Ascending aorta (tissue), 2 donors: ENCODE measurements at regions not wholly inside any gene's neighbourhood (a gene's known extent, or its start where the extent isn't known, plus 50 kb on each side); places are given as distances from the start of the nearest gene placed in this dataset.

ENCODE experiments used
- DNase-seq, 2 donors: peaks; one replicate each; pipeline ENCODE4 v3.0.0-alpha.2; 2019; ENCODE audit warnings: low spot score in 2 of 2
- H3K27ac ChIP-seq, 2 donors: fragments of 200-600 bp; sonication (generic); one replicate each; pipeline ENCODE4 v1.5.1; 2016 to 2017; ENCODE audit warnings: mild to moderate bottlenecking in 1 of 2
- H3K27me3 ChIP-seq: fragments of 200-600 bp; sonication (generic); one replicate; pipeline ENCODE4 v1.5.1; 2017
- H3K36me3 ChIP-seq, 2 donors: fragments of 200-600 bp; sonication (generic); one replicate each; pipeline ENCODE4 v1.5.1; 2016
- H3K4me1 ChIP-seq, 2 donors: fragments of 200-600 bp; sonication (generic); one replicate each; pipeline ENCODE4 v1.5.1; 2016 to 2017; ENCODE audit warnings: mild to moderate bottlenecking in 1 of 2
- H3K4me3 ChIP-seq, 2 donors: fragments of 200-600 bp; sonication (generic); one replicate each; pipeline ENCODE4 v1.5.1; 2016 to 2017; ENCODE audit warnings: mild to moderate bottlenecking in 1 of 2
- H3K9me3 ChIP-seq, 2 donors: fragments of 200-600 bp; sonication (generic); one replicate each; pipeline ENCODE4 v1.5.1; 2016
- intact Hi-C: fragments of 100-400 bp; cut with DNase I; formaldehyde crosslinking; loops from one replicate; pipeline ENCODE4 v1.15.1; 2023
- TF ChIP-seq, protein P1 (sequence below), 3 experiments: fragments of 200-600 bp in 2 of 3; fragments of 450-650 bp in 1 of 3; sonication (generic) in 2 of 3; IDR thresholded peaks; one replicate each; pipeline ENCODE4 v1.5.1; 2016 to 2019; ENCODE audit warnings: antibody characterized with exemption in 3 of 3, mild to moderate bottlenecking in 1 of 3, moderate library complexity in 1 of 3

DNA sequence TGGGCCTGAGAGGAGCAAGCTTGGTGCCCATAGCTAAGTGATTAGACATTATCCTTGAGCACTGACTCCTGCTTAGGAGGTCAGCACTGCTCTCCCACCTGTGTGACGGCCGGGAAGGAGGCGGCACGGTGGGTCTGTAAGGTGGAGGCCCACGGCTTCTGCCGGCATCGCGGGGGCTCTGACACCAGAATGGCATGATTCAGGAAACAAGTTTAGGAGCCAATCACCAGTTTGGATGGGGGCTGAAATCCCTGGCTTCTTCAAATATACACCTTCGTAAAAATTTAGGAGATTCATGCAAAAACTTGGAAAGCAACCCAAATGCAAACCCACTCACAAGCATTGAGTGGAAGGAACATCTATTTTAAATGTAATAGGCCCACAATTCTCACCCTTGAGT, 307.3 kb upstream of the TSHZ3 start:
- TF ChIP-seq, protein P1, sequence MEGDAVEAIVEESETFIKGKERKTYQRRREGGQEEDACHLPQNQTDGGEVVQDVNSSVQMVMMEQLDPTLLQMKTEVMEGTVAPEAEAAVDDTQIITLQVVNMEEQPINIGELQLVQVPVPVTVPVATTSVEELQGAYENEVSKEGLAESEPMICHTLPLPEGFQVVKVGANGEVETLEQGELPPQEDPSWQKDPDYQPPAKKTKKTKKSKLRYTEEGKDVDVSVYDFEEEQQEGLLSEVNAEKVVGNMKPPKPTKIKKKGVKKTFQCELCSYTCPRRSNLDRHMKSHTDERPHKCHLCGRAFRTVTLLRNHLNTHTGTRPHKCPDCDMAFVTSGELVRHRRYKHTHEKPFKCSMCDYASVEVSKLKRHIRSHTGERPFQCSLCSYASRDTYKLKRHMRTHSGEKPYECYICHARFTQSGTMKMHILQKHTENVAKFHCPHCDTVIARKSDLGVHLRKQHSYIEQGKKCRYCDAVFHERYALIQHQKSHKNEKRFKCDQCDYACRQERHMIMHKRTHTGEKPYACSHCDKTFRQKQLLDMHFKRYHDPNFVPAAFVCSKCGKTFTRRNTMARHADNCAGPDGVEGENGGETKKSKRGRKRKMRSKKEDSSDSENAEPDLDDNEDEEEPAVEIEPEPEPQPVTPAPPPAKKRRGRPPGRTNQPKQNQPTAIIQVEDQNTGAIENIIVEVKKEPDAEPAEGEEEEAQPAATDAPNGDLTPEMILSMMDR (IDR thresholded peaks at IDR 0.05): no peak
- intact Hi-C loops: no loop called here
- DNase-seq: no peak
- no peaks in the 10 kb centered on the region for H3K36me3 ChIP-seq
- H3K27me3 ChIP-seq: no peaks in the 10 kb centered on the region
- H3K27ac ChIP-seq: no peak overlapping the region
- H3K4me1 ChIP-seq: no peaks in the 10 kb centered on the region
- H3K4me3 ChIP-seq: no peak overlapping the region
- H3K9me3 ChIP-seq: no peaks in the 10 kb centered on the region

DNA sequence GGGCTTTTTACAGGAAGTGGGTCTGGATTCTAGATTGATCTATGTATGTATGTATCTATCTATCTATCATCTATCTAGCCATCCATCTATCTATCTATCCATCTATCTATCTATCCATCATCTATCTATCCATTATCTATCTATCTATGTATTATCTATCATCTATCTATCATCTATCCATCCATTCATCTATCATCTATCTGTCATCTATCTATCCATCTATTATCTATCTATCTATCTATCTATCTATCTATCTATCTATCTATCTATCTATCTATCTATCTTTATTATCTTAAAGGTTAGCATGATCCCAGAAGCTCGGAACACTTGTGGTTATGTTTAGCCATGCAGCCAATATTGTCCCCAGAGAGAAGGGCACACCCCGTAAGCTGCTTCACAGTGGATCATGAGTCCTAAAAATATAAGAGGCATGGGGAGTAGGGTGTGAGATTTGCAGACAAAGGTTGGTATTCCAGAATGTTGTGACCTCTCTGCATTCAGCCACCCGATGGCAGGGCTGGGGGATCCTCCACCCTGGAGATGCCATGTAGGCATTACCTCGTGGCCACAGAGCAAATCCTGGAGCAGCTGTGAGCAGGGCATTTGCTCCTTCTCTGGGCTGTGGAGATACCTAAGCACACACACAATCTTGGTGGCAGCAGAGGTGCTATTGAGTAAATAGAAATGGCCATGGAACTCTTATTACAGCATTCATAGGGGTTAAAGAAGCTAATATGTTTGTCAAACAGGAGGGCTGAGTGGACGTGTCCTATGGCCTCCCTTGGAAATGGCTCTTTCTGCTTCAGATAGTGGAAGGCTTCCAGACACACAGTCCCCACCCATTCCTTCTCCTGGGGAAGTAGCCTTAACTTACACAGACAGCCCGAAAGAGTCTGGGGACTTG, 310.0 kb upstream of the TSHZ3 start:
- H3K36me3 ChIP-seq: no peaks in the 10 kb centered on the region
- intact Hi-C loops: no loop called here
- no peaks in the 10 kb centered on the region for H3K9me3 ChIP-seq
- H3K4me1 ChIP-seq: no peaks in the 10 kb centered on the region
- no peak overlapping the region for H3K27ac ChIP-seq
- H3K27me3 ChIP-seq: no peaks in the 10 kb centered on the region
- TF ChIP-seq, protein P1 (IDR thresholded peaks at IDR 0.05): no peak
- no peak overlapping the region for H3K4me3 ChIP-seq
- DNase-seq: no peak

DNA sequence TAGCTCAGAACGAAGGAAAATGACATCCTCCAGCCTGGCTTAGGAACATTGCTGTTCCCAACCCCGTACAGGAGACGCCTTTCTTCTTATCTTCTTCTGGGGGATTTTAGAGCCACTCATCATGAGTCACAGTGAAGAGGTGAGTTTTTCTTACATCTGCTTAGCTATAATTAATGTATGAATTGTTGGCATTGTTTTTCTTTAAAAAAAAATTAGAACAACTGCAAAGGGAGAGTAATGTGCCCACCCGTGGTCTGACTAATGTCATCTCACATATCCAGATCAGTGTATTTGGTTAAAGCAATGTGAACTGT, 310.6 kb upstream of the TSHZ3 start:
- Histone ChIP-seq H3K4me1 (no peaks in the 10 kb centered on the region), H3K27me3 (no peaks in the 10 kb centered on the region), H3K9me3 (no peaks in the 10 kb centered on the region), H3K36me3 (no peaks in the 10 kb centered on the region), H3K4me3 (no peak overlapping the region), H3K27ac (no peak overlapping the region)
- DNase-seq: no peak
- TF ChIP-seq, protein P1 (IDR thresholded peaks at IDR 0.05): no peak
- intact Hi-C loops: no loop called here

DNA sequence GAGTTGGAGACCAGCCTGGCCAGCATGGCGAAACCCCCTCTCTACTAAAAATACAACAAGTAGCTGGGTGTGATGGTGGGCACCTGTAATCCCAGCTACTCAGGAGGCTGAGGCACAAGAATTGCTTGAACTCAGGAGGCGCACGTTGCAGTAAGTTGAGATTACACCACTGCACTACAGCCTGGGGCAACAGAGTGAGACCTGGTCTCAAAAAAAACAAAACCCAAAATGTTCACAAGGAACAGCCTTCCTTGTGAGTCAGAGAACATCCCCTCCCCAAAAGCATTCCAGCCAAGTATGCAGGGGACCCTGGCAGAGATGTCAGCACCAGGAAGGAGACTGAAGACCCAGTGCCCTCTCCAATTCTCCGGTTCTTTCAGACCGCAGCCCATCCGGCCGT, 314.9 kb upstream of the TSHZ3 start:
- Histone ChIP-seq H3K27me3 (no peaks in the 10 kb centered on the region), H3K36me3 (no peaks in the 10 kb centered on the region), H3K27ac (no peak overlapping the region), H3K4me1 (no peaks in the 10 kb centered on the region), H3K4me3 (no peak overlapping the region), H3K9me3 (no peaks in the 10 kb centered on the region)
- TF ChIP-seq, protein P1 (IDR thresholded peaks at IDR 0.05): no peak
- no peak for DNase-seq
- intact Hi-C loops: no loop called here

DNA sequence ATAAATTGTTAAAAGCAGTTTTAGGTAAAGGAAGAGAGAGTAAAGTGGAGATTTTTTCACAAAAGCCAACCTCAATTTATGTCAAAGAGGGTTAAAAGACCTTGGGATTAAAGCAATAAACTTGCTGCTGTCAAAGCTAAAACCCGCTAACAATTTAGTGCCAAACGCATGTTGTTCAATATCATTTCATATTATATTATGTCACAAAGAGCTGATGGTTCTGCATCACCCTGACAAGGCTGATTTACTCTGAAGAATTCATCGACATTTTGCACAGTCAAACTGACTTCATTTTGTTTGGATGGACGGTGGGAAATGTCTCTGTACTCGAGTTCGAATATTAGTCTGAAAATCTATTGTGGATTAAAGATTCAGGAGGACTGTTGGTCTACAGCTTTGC, 315.8 kb upstream of the TSHZ3 start:
- intact Hi-C loops: no loop called here
- Histone ChIP-seq H3K27me3 (no peaks in the 10 kb centered on the region), H3K27ac (no peak overlapping the region), H3K9me3 (no peaks in the 10 kb centered on the region), H3K4me3 (no peak overlapping the region), H3K4me1 (no peaks in the 10 kb centered on the region), H3K36me3 (no peaks in the 10 kb centered on the region)
- TF ChIP-seq, protein P1 (IDR thresholded peaks at IDR 0.05): no peak
- DNase-seq: no peak
